ENCODE measurements at regions not wholly inside any gene's neighbourhood (a gene's known extent, or its start where the extent isn't known, plus 50 kb on each side); places are given as distances from the start of the nearest gene placed in this dataset.

DNA sequence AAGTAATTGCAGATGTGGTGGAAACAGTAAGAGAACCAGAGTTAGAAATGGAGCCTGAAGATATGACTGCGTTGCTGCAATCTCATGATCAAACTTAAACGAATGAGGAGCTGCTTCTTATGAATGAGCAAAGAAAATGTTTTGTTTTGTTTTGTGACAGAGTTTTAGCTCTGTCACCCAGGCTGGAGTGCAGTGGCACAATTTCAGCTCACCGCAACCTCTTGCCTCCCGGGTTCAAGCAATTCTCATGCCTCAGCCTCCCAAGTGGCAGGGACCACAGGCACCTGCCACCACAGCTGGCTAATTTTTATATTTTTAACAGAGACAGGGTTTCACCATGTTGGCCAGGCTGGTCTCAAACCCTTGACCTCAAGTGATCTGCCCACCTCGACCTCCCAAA lies 53.3 kb upstream of the NFASC start:
- H3K9ac ChIP-seq (ENCODE audit: low read depth, low read length, poor library complexity, severe bottlenecking), result no peak overlapping the region
- no peaks in the 10 kb centered on the region for H3K36me3 ChIP-seq (ENCODE audit: insufficient read depth, low read length)
- no peaks in the 10 kb centered on the region for H3K9me2 ChIP-seq (replicated peaks; ENCODE audit: low read depth, low read length)
- no peak overlapping the region for H3K4me2 ChIP-seq (ENCODE audit: low read depth, low read length, poor library complexity, severe bottlenecking)
- peaks cover 6% of the 10 kb centered on the region for H3K27me3 ChIP-seq (ENCODE audit: insufficient read depth, low read length, poor library complexity, severe bottlenecking)
- no peaks in the 10 kb centered on the region for H3K79me2 ChIP-seq (ENCODE audit: insufficient read depth, low read length)
- H2AFZ ChIP-seq (ENCODE audit: low read length), result no peak overlapping the region
- TF ChIP-seq, protein P1, sequence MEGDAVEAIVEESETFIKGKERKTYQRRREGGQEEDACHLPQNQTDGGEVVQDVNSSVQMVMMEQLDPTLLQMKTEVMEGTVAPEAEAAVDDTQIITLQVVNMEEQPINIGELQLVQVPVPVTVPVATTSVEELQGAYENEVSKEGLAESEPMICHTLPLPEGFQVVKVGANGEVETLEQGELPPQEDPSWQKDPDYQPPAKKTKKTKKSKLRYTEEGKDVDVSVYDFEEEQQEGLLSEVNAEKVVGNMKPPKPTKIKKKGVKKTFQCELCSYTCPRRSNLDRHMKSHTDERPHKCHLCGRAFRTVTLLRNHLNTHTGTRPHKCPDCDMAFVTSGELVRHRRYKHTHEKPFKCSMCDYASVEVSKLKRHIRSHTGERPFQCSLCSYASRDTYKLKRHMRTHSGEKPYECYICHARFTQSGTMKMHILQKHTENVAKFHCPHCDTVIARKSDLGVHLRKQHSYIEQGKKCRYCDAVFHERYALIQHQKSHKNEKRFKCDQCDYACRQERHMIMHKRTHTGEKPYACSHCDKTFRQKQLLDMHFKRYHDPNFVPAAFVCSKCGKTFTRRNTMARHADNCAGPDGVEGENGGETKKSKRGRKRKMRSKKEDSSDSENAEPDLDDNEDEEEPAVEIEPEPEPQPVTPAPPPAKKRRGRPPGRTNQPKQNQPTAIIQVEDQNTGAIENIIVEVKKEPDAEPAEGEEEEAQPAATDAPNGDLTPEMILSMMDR (conservative IDR thresholded peaks at IDR 0.05; ENCODE audit: low read length), result no peak
- no peak for TF ChIP-seq EZH2phosphoT487 (IDR thresholded peaks at IDR 0.05; ENCODE audit: borderline replicate concordance)
- H3K4me1 ChIP-seq (ENCODE audit: insufficient read depth, low read length, poor library complexity, severe bottlenecking), result no peaks in the 10 kb centered on the region
- H4K20me1 ChIP-seq (ENCODE audit: insufficient read depth, low read length, poor library complexity, severe bottlenecking), result no peaks in the 10 kb centered on the region
- no peak overlapping the region for H3K4me3 ChIP-seq (ENCODE audit: low read length, poor library complexity, severe bottlenecking)
- no peaks in the 10 kb centered on the region for H3F3A ChIP-seq (ENCODE audit: low read depth)
- H3K9me3 ChIP-seq (ENCODE audit: insufficient read depth, low read depth, low read length), result no peaks in the 10 kb centered on the region

DNA sequence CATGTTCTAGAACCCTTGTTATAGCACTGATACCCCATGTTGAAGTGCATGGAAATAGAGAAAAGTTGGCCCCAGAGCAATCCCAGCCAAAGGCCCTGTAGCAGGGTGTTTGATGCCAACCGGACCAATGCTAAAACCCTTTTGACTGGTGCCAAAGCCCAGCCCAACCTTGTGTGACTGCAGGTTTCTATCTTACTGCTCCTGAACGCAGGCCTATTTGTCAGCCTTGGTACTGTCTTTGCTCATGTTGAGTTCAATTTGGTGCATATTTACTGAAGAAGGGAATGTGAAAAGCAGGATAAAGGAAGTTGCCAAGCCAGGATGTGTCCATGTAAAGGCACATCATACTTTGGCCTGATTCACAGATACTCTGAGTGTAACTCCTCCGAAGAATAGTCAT lies 51.7 kb upstream of the NFASC start:
- Histone ChIP-seq H3K36me3 (ENCODE audit: insufficient read depth, low read length) (no peaks in the 10 kb centered on the region), H3K9me2 (replicated peaks; ENCODE audit: low read depth, low read length) (no peaks in the 10 kb centered on the region), H3K9me3 (ENCODE audit: insufficient read depth, low read depth, low read length) (no peaks in the 10 kb centered on the region), H2AFZ (ENCODE audit: low read length) (no peak overlapping the region), H3F3A (ENCODE audit: low read depth) (no peaks in the 10 kb centered on the region), H3K4me1 (ENCODE audit: insufficient read depth, low read length, poor library complexity, severe bottlenecking) (no peaks in the 10 kb centered on the region), H3K4me2 (ENCODE audit: low read depth, low read length, poor library complexity, severe bottlenecking) (no peak overlapping the region), H3K4me3 (ENCODE audit: low read length, poor library complexity, severe bottlenecking) (no peak overlapping the region), H4K20me1 (ENCODE audit: insufficient read depth, low read length, poor library complexity, severe bottlenecking) (no peaks in the 10 kb centered on the region), H3K79me2 (ENCODE audit: insufficient read depth, low read length) (no peaks in the 10 kb centered on the region), H3K27me3 (ENCODE audit: insufficient read depth, low read length, poor library complexity, severe bottlenecking) (peaks cover 2% of the 10 kb centered on the region), H3K9ac (ENCODE audit: low read depth, low read length, poor library complexity, severe bottlenecking) (no peak overlapping the region)
- TF ChIP-seq, protein P1 (conservative IDR thresholded peaks at IDR 0.05; ENCODE audit: low read length), result no peak
- no peak for TF ChIP-seq EZH2phosphoT487 (IDR thresholded peaks at IDR 0.05; ENCODE audit: borderline replicate concordance)

DNA sequence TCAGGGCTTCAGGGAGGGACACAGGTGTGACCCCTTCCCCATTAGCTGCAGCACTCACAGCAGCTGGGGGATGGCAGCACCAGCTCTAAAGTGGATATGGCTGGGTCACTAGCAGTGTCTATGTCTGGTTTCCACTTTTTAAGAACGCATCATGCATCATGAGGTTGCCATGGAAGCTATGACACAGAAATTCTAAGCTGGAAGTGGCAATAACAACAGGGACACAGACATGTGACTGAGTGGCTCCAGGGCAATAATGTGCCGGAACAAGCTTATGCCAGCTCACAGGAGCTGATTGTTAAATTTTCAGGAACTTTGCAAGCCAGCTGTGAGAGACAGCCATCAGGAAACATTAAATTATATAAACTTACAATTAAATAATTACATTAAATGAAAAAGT lies 51.2 kb upstream of the NFASC start:
- no peaks in the 10 kb centered on the region for H3K79me2 ChIP-seq (ENCODE audit: insufficient read depth, low read length)
- H3K4me3 ChIP-seq (ENCODE audit: low read length, poor library complexity, severe bottlenecking), result no peak overlapping the region
- H3K9me3 ChIP-seq (ENCODE audit: insufficient read depth, low read depth, low read length), result no peaks in the 10 kb centered on the region
- no peaks in the 10 kb centered on the region for H3K27me3 ChIP-seq (ENCODE audit: insufficient read depth, low read length, poor library complexity, severe bottlenecking)
- H3K4me1 ChIP-seq (ENCODE audit: insufficient read depth, low read length, poor library complexity, severe bottlenecking), result no peaks in the 10 kb centered on the region
- H2AFZ ChIP-seq (ENCODE audit: low read length), result no peak overlapping the region
- no peaks in the 10 kb centered on the region for H4K20me1 ChIP-seq (ENCODE audit: insufficient read depth, low read length, poor library complexity, severe bottlenecking)
- no peaks in the 10 kb centered on the region for H3K9me2 ChIP-seq (replicated peaks; ENCODE audit: low read depth, low read length)
- TF ChIP-seq, protein P1 (conservative IDR thresholded peaks at IDR 0.05; ENCODE audit: low read length), result no peak
- TF ChIP-seq EZH2phosphoT487 (IDR thresholded peaks at IDR 0.05; ENCODE audit: borderline replicate concordance), result no peak
- H3K4me2 ChIP-seq (ENCODE audit: low read depth, low read length, poor library complexity, severe bottlenecking), result no peak overlapping the region
- no peaks in the 10 kb centered on the region for H3F3A ChIP-seq (ENCODE audit: low read depth)
- H3K9ac ChIP-seq (ENCODE audit: low read depth, low read length, poor library complexity, severe bottlenecking), result no peak overlapping the region
- no peaks in the 10 kb centered on the region for H3K36me3 ChIP-seq (ENCODE audit: insufficient read depth, low read length)
